Lower leg skin (tissue), 4 donors: ENCODE measurements at regions not wholly inside any gene's neighbourhood (a gene's known extent, or its start where the extent isn't known, plus 50 kb on each side); places are given as distances from the start of the nearest gene placed in this dataset.

Experiments
- DNase-seq, 2 donors: peaks; one replicate each; pipeline ENCODE4 v3.0.0-alpha.2; 2019; ENCODE audit warnings: low spot score in 2 of 2
- H3K4me3 ChIP-seq: fragments of 200-600 bp; sonication (generic); 2 replicates; pipeline ENCODE4 v1.5.1; 2017; ENCODE audit warnings: mild to moderate bottlenecking, low read depth; ENCODE audit not compliant: poor library complexity, severe bottlenecking
- POLR2A ChIP-seq, 2 donors: fragments of 450-650 bp; IDR thresholded peaks; one replicate each; pipeline ENCODE4 v1.6.1; 2016 to 2017; ENCODE audit warnings: antibody characterized with exemption in 2 of 2, mild to moderate bottlenecking in 1 of 2, moderate library complexity in 1 of 2
- WGBS, 2 donors: methylation state at CpG; one replicate each; pipeline ENCODE4 v1.1.5; 2018; 5-methylcytosine and 5-hydroxymethylcytosine counted together
- intact Hi-C: fragments of 100-400 bp; cut with DNase I; formaldehyde crosslinking; loops from one replicate; pipeline ENCODE4 v1.15.0; 2023; ENCODE audit warnings: low total_unique reads
- TF ChIP-seq, protein P1 (sequence below), 3 donors: fragments of 450-650 bp; IDR thresholded peaks; one replicate each; pipeline ENCODE4 v1.5.1; 2016; ENCODE audit warnings: antibody characterized with exemption in 3 of 3, mild to moderate bottlenecking in 3 of 3, moderate library complexity in 2 of 3

- no peak overlapping the region for H3K4me3 ChIP-seq
- intact Hi-C loops: no loop called here
- peak in 1 of 2 donors; percentile 88 for DNase-seq
- TF ChIP-seq, protein P1, sequence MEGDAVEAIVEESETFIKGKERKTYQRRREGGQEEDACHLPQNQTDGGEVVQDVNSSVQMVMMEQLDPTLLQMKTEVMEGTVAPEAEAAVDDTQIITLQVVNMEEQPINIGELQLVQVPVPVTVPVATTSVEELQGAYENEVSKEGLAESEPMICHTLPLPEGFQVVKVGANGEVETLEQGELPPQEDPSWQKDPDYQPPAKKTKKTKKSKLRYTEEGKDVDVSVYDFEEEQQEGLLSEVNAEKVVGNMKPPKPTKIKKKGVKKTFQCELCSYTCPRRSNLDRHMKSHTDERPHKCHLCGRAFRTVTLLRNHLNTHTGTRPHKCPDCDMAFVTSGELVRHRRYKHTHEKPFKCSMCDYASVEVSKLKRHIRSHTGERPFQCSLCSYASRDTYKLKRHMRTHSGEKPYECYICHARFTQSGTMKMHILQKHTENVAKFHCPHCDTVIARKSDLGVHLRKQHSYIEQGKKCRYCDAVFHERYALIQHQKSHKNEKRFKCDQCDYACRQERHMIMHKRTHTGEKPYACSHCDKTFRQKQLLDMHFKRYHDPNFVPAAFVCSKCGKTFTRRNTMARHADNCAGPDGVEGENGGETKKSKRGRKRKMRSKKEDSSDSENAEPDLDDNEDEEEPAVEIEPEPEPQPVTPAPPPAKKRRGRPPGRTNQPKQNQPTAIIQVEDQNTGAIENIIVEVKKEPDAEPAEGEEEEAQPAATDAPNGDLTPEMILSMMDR (IDR thresholded peaks at IDR 0.05): no peak
- TF ChIP-seq POLR2A (IDR thresholded peaks at IDR 0.05): no peak
- WGBS, 2 donors: 42 to 58% methylated on average over 20 of the region's 20 CpGs
Observed at GRCh38 chr7:130941322-130942210, 207.6 kb upstream of the KLF14 start.

GRCh38 chr7:130942211-130942964, 208.4 kb upstream of the KLF14 start:
- TF ChIP-seq POLR2A (IDR thresholded peaks at IDR 0.05): no peak
- 56 to 57% methylated on average over 10 of the region's 10 CpGs for WGBS, 2 donors
- peak in 1 of 2 donors; percentile 58 for DNase-seq
- no peak overlapping the region for H3K4me3 ChIP-seq
- intact Hi-C loops: no loop called here

GRCh38 chr7:130943336-130943901, 209.4 kb upstream of the KLF14 start:
- no peak for TF ChIP-seq POLR2A (IDR thresholded peaks at IDR 0.05)
- TF ChIP-seq, protein P1 (IDR thresholded peaks at IDR 0.05): no peak
- H3K4me3 ChIP-seq: no peak overlapping the region
- intact Hi-C loops: no loop called here
- no peak for DNase-seq
- WGBS, 2 donors: 13 to 18% methylated on average over 9 of the region's 9 CpGs

DNA sequence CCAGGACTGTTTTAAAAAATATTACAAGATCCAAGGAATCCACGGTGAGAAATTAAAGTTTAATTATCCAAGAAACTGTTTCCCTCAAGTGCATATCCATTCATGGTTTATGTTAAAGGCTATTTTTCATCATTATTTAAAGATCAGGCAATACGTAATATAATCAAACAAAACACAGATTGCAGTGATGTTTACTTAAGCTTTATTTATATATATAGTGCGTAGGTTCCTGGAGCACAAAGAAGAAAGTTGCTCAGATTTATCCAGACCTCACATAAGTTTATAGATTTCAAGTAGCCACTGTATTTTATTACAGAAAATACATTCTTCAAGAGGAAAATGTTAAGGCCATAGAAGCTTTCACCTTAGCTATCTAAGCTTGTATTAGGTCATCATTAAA, 210.0 kb upstream of the KLF14 start:
- intact Hi-C loops: no loop called here
- DNase-seq: no peak
- no peak for TF ChIP-seq POLR2A (IDR thresholded peaks at IDR 0.05)
- TF ChIP-seq, protein P1 (IDR thresholded peaks at IDR 0.05): no peak
- 69 to 70% methylated on average over 3 of the region's 3 CpGs for WGBS, 2 donors
- H3K4me3 ChIP-seq: no peak overlapping the region

DNA sequence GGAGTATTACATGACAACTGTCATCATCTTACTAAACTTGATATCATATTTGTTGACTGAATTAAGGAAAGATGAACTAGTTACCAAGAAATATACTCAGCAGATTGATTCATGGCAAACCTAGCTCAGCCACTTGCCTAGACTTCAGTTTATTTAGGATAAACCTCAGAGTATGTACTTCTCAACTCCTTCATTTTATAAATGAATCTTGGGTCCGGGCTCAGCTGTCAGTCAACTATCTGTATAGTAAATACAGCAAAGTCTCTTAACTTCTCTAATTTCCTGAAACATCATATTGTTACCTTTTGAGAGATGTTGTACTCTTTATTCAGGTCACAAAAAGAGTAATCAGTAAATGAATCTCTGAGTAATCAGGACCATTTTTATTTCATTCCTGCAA, 211.0 kb upstream of the KLF14 start:
- TF ChIP-seq, protein P1 (IDR thresholded peaks at IDR 0.05): no peak
- TF ChIP-seq POLR2A (IDR thresholded peaks at IDR 0.05): no peak
- no peak for DNase-seq
- no peak overlapping the region for H3K4me3 ChIP-seq
- intact Hi-C loops: no loop called here
- WGBS, 2 donors: 85 to 88% methylated on average over 1 of the region's 1 CpG

DNA sequence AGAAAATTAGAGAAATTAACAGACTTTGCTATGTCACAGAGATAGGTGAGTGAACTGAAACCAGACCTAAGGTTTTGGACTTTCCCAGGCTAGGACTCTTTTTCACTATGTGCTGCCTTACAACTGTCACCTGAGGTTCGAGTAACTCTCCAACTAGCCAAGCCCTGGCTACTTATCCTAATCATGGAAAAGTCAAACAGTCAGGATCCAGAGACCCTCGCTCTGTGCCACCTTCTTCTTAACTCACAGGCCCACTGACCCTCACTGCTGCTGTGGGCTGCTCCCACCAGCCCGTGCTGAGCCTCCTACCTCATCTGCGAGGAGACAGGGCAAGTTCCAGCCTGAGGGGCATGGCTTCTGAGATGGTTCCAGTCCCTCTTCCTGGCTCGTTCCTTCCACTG, 211.4 kb upstream of the KLF14 start:
- TF ChIP-seq POLR2A (IDR thresholded peaks at IDR 0.05): no peak
- TF ChIP-seq, protein P1 (IDR thresholded peaks at IDR 0.05): no peak
- 65 to 75% methylated on average over 5 of the region's 5 CpGs for WGBS, 2 donors
- H3K4me3 ChIP-seq: no peak overlapping the region
- intact Hi-C loops: no loop called here
- no peak for DNase-seq
